Dedifferentiated amniotic fluid mesenchymal stem cell (primary cell): ENCODE measurements at regions not wholly inside any gene's neighbourhood (a gene's known extent, or its start where the extent isn't known, plus 50 kb on each side); places are given as distances from the start of the nearest gene placed in this dataset.

ENCODE experiments used
- DNase-seq: peaks from one replicate; pipeline ENCODE4 v3.0.0-alpha.2; 2016; ENCODE audit errors: extremely low spot score

DNA sequence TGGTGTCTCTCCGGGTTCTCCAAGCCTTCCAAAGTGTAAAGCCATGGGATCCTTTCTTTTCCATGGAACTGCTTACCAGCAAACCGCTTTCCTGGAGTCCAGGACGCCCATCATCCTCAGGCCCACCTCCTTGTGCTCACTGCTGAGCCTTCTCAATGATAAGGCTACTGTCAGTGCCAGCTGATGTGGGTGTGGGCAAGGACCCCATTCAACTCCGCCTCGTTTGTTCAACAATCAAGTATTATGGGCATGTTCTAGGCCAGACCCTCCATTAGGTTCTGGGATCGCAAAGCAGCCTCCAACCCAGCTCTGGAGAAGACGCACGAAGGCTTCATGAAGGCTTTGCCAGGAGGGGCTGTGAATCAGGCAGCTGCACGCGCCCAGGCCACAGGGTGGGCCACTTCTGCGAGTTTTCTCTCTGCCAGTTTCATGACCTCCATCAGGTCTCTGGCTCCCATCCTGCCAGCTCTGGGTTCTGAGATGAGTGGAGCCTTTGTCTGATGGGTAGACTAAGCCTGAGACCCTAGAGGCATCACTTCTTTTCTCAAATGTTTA is 177.1 kb downstream of the MRPL14 start:
- no peak for DNase-seq

GRCh38 chr6:43949551-43949991 is 177.7 kb downstream of the MRPL14 start:
- DNase-seq: no peak

DNA sequence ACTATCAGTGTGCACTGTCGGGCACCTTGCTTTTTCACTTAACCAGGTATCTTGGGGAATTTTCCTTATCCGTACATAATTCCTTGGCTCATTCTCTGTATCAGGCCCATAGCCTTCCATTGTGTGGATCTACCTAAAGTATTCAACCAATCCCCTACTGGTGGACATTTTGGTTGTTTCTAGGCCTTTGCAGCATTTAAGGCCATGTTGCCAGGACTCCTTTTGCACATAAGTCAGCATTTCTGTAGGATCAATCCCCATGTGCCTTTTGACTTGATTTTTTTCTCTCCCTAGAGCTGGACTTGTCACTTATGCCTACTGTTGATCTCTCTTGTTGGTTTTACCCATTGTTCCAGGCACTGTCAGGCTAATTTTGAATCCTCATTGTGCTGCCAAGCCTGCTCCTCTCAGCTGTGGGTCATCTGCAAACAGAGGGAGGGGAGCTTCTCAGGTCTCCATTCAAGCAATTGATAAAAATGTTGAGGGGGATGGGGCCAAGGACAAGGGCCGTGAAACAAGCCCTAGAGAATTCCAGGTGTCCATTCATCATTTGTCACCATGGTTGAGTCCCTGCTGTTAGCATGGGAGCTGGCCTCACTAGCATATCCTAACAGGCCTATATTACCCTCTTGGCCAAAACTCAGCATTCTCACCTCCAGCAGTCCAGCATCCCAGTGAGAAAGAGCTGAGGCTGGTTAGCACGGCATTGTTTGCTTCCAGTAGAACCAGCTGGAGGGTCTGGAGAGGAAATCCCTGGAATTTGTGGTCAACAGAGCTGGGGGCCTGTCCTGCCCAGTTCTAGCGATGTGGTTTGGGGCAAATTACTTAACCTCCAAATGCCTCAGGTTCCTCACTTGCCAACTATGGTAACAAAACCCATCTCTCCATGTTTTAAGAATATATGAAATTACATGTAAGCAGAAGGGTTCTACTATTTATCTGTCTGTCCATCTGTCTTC is 178.4 kb downstream of the MRPL14 start:
- peak; percentile 47 for DNase-seq

DNA sequence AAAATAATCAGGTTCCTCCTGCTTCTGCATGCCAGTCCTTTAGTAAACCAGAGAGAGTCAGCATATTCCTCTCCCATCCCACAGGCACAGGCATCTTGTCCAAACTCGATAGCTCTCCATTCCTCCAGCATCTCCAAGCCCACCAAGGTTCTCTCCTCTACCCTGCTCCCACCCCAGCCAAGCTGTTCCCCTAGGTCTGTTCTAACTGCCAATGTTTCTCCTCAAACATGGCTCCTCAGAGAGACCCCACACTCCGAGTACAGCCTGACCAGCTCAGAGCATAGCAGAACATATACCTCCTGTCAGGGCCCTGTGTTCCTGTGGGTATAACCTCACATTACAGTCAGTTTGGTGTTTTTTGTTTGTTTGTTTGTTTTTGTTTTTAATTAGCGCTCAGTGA is 177.8 kb downstream of the VEGFA start:
- DNase-seq: no peak

DNA sequence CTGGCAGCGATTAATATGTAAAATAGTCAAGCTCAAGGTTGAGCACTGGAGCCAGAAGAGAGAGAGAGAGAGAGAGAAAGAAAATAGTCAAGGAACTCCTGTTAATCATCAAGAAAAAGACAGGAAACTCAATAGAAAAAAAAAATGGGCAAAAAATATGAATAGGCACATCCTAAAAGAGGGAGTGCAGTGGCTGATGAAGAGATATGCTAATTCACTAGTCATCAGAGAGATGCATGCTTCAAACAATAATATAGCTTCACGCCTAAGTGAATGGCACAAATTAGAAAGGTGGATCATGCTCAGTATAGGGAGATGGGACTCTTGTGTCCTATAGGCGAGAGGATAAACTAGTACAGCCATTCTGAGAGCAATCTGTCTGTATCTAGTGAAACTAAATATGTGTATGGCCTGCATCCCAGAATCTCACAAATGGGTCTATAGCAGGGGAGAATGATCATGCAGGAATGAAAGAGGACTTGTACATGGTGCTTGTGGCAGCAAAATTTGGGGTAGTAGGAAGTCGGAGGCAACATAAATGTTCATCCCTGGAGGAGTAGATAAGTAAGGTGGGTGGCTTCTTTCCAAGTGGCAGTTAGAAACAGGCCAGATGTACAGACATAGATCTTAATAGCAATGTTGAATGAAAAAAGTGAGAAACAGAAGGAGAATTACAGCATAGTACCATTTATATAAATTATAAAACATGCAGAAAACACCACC is 176.8 kb downstream of the VEGFA start:
- no peak for DNase-seq

GRCh38 chr6:43945768-43946080 is 175.7 kb downstream of the VEGFA start:
- DNase-seq: no peak

- no peak for DNase-seq
Measured at GRCh38 chr6:43944908-43945767, 175.1 kb downstream of the VEGFA start.

DNA sequence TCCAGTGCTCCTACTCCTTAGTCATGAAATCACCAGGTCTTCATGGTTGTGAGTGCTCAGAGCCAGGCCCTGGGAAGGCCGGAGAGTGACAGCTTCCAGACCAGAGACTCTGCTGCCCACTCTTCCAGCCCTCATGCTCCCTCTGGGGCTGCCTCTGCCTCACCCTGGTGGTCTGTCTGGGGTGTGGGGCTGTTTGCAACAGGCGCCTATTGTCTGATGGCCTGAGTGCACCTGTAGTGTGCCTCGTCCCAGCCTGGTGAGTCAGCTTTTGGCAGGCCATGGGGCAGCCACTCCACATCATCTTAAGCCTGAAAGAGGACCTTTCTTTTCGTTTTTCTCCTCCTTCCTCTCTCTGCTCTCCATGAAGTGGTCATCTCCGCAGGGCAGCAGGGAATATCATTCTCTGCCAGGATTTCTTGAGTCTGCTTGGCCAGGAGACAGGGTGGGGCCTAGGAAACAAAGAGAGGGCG is 173.8 kb downstream of the VEGFA start:
- no peak for DNase-seq

GRCh38 chr6:43943099-43943766 is 173.2 kb downstream of the VEGFA start:
- no peak for DNase-seq

GRCh38 chr6:43942616-43943015 is 172.6 kb downstream of the VEGFA start:
- DNase-seq: no peak

DNA sequence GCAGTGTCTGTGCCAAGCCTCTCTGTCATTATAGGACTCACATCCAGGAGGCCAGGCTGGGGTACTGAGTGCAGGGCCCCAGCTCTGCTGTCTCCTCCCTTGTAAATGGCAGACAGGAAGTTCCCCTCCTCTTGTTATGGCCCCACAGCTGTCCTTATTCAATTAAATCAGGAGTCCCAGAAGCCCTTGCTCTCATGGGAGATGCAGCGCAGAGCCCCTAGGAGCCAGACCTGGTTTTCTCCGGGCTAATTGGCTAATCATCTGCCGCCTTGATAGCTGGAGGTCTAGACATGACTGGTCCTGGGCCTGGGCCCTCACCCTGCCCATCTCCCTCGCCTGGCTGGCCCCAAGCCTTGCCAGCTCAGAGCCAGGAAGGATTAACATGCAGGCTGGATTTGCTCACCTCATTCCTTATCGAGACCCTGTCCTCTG is 172.0 kb downstream of the VEGFA start:
- DNase-seq: no peak

- no peak for DNase-seq
Measured at GRCh38 chr6:43941174-43941573, 171.2 kb downstream of the VEGFA start.

DNA sequence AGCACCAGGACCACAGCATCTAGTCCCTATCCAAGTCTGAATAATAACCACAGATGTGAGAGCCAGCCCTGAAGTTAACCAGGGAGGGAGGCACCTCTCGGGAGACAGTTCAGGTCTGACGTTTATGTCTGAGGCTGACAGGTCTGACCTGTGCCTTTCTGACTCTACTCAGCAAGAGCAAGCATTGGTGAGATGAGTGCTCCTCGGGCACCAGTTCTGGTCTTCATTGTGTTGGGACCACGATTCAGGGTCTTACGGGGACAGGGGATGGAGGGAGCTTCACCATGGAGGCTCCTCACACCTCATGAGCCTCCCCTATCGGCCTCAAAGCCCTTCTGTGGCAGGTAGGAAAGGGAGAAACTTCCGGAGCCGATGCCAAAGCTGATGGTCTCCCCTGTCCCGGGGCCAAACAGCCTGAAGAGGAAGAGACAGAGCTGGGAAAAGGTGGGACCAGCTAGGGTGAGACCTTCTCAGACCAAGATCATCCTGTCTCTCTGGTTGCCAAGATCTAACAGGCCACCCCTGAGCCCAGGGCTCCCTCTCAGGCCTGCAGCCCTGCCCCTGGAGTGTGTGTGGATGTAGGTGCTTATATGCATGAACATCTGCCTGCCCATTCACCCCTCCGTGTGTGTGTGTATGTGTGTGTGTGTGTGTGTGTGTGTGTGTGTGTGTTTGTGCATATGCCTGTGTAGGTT is 170.5 kb downstream of the VEGFA start:
- DNase-seq: no peak

DNA sequence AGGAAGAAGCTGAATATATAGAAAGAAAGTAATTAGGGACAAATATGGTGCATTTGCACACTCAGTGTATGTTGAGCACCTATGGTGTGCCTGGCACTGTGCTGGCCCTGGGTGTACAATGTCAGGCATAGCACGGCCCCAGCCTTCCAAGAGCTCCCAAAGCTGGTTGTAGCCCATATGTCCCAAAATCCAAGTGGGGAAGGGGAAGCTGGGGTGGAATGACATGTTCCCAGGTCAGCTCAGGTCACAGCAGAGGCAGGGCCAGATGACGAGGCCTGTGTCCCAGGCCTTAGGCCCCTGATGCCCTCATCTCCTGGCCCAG is 170.0 kb downstream of the VEGFA start:
- DNase-seq: no peak

GRCh38 chr6:43939281-43940070 is 169.5 kb downstream of the VEGFA start:
- no peak for DNase-seq

DNA sequence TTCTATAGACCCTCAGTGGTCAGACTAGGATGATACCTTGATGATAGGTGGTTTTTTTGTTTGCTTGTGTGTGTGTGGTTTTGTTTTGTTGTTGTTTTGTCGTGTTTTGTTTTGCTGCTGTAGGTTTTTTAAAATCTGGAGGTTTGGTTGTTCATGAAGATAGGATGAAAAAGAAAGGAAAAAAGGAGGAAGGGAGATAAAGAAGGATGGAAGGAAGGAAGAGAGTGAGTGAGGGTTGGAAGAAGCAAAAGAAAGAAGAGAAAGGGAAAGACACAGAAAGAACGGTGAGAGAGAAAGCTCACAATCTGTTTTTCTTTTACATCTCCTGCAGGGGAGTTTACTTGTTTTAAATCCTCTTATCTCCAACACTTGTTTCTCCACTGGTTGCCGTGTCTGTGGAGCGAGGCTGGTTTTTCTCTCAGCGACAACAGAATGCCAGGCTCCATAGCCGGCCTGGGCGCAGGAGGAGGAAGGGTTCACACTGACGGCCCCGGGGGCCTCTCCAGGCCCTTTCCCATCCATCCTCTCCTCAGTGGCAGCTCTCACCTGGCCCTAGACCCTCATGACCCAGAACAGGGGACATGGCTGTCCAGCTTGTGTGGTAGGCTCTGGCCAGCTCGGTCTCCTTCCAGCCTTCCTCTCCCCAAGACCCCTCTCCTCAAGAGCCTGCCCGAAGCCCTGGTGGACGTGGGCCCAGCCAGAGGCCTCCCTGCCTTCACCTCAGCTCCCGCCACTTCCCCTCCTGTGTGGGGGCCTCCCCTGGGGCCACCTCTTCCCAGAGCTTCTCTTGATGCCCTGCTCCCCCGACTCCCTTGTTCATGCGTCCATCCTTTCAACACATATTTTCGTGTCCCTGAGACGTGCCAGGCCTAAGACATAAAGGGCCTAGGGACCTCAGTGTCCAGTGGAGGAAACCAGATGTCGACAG is 168.4 kb downstream of the VEGFA start:
- no peak for DNase-seq

GRCh38 chr6:43937236-43938177 is 167.5 kb downstream of the VEGFA start:
- no peak for DNase-seq

DNA sequence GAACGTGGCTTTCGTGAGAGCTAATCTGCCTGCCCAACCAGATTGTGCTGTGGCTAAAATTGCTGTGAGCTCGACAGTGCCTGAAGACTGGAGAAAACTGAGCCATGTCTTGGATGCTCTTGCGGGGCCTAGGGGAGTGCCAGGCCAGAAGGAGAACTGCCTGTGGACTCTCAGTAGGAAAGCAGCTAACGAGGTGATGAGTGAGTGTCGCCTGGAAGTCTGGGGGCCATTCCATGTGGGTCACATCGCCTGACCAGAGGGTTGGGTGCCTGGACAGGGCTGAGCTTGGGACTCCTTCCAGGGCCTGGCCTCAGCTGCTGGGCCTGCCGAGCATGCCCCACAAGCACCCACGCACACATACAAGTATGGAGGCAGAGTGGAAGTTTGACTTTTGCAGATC is 166.5 kb downstream of the VEGFA start:
- DNase-seq: no peak
